HL-60 (cell line): ENCODE measurements at regions not wholly inside any gene's neighbourhood (a gene's known extent, or its start where the extent isn't known, plus 50 kb on each side); places are given as distances from the start of the nearest gene placed in this dataset.

ENCODE experiments used
- GABPA ChIP-seq: IDR thresholded peaks from 2 replicates; pipeline ENCODE4 v1.6.1; 2012; ENCODE audit warnings: low read depth
- POLR2AphosphoS5 ChIP-seq: IDR thresholded peaks from 2 replicates; pipeline ENCODE4 v1.6.1; 2012; ENCODE audit warnings: low read depth
- TF ChIP-seq, protein P1 (sequence below): IDR thresholded peaks from one replicate; pipeline ENCODE4 v1.5.1; 2011; ENCODE audit warnings: low read length, control low read depth, inconsistent platforms; ENCODE audit not compliant: insufficient read depth

GRCh38 chr6:11428371-11428770 is 109.2 kb upstream of the TMEM170B start:
- TF ChIP-seq, protein P1, sequence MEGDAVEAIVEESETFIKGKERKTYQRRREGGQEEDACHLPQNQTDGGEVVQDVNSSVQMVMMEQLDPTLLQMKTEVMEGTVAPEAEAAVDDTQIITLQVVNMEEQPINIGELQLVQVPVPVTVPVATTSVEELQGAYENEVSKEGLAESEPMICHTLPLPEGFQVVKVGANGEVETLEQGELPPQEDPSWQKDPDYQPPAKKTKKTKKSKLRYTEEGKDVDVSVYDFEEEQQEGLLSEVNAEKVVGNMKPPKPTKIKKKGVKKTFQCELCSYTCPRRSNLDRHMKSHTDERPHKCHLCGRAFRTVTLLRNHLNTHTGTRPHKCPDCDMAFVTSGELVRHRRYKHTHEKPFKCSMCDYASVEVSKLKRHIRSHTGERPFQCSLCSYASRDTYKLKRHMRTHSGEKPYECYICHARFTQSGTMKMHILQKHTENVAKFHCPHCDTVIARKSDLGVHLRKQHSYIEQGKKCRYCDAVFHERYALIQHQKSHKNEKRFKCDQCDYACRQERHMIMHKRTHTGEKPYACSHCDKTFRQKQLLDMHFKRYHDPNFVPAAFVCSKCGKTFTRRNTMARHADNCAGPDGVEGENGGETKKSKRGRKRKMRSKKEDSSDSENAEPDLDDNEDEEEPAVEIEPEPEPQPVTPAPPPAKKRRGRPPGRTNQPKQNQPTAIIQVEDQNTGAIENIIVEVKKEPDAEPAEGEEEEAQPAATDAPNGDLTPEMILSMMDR: no peak
- TF ChIP-seq POLR2AphosphoS5: no peak
- TF ChIP-seq GABPA: no peak
